Spleen (tissue), 11 donors: ENCODE measurements at regions not wholly inside any gene's neighbourhood (a gene's known extent, or its start where the extent isn't known, plus 50 kb on each side); places are given as distances from the start of the nearest gene placed in this dataset.
A peak's percentile ranks its signal among the peaks of the same experiment; 100 is the strongest.

ENCODE experiments used
- DNase-seq: peaks from one replicate; pipeline ENCODE4 v3.0.0-alpha.2; 2020
- H3K27ac ChIP-seq, 8 donors: fragments of 200-600 bp; sonication (generic) in 7 of 8; 1 replicate in 4 of 8; 2 replicates in 4 of 8; pipeline versions ENCODE4 v1.5.0 to v1.8.0; 2016 to 2021; ENCODE audit warnings: inconsistent platforms in 4 of 8, mild to moderate bottlenecking in 4 of 8, moderate library complexity in 1 of 8
- H3K27me3 ChIP-seq, 7 donors: fragments of 200-600 bp; sonication (generic) in 6 of 7; replicated peaks in 1 of 7; 1 replicate in 4 of 7; 2 replicates in 3 of 7; pipeline versions ENCODE4 v1.5.0 to v1.8.0; 2016 to 2021; ENCODE audit warnings: inconsistent platforms in 3 of 7, mild to moderate bottlenecking in 1 of 7
- H3K36me3 ChIP-seq, 6 donors: fragments of 200-600 bp; sonication (generic) in 5 of 6; 1 replicate in 4 of 6; 2 replicates in 2 of 6; pipeline versions ENCODE4 v1.5.0 to v1.8.0; 2016 to 2021; ENCODE audit warnings: inconsistent platforms in 2 of 6
- H3K4me1 ChIP-seq, 6 donors: fragments of 200-600 bp; sonication (generic) in 5 of 6; 1 replicate in 3 of 6; 2 replicates in 3 of 6; pipeline versions ENCODE4 v1.5.0 to v1.8.0; 2016 to 2021; ENCODE audit warnings: inconsistent platforms in 3 of 6
- H3K4me3 ChIP-seq, 8 donors: fragments of 200-600 bp; sonication (generic) in 7 of 8; 1 replicate in 4 of 8; 2 replicates in 4 of 8; pipeline versions ENCODE4 v1.5.0 to v1.8.0; 2016 to 2021; ENCODE audit warnings: inconsistent platforms in 4 of 8, mild to moderate bottlenecking in 4 of 8, moderate library complexity in 2 of 8
- H3K9me3 ChIP-seq, 8 donors: fragments of 200-600 bp; sonication (generic) in 7 of 8; 1 replicate in 4 of 8; 2 replicates in 4 of 8; pipeline versions ENCODE4 v1.5.0 to v1.8.0; 2016 to 2021; ENCODE audit warnings: inconsistent platforms in 4 of 8
- POLR2A ChIP-seq, 3 donors: fragments of 450-650 bp; IDR thresholded peaks; one replicate each; pipeline ENCODE4 v1.5.1; 2017; ENCODE audit warnings: antibody characterized with exemption in 3 of 3, mild to moderate bottlenecking in 1 of 3
- POLR2AphosphoS5 ChIP-seq, 3 donors: sonication (generic); formaldehyde crosslinking; IDR thresholded peaks; one replicate each; pipeline ENCODE4 v1.5.1; 2017; ENCODE audit warnings: antibody characterized with exemption in 3 of 3
- whole genome bisulfite sequencing, 5 donors: extraction: QIAGEN DNeasy Blood & Tissue Kit in 3 of 5; methylation state at CpG; one replicate each; pipeline versions ENCODE4 v1.1.5 to v1.1.7; 2013 to 2018; 5-methylcytosine and 5-hydroxymethylcytosine counted together
- intact Hi-C: fragments of 100-400 bp; cut with DNase I; formaldehyde crosslinking; loops from one replicate; pipeline ENCODE4 v1.15.0; 2023; ENCODE audit warnings: low total_unique reads
- TF ChIP-seq, protein P1 (sequence below), 11 experiments: fragments of 200-600 bp in 7 of 11; fragments of 450-650 bp in 4 of 11; sonication (generic) in 4 of 11; IDR thresholded peaks in 8 of 11; conservative IDR thresholded peaks in 3 of 11; 1 replicate in 7 of 11; 2 replicates in 4 of 11; pipeline versions ENCODE4 v1.4.0 to v1.8.0; 2016 to 2021; ENCODE audit warnings: antibody characterized with exemption in 11 of 11, inconsistent platforms in 4 of 11, mild to moderate bottlenecking in 1 of 11
- donor health status: healthy with polysubstance abuse.
- donor health status: DM: no; HTN: no; CAD: no; lungs with moderate emphysema.
- donor health status: DM: no; HTN: no; CAD: no.
- donor health status: Bipolar disorder and iron deficiency.
- donor health status: healthy.
- donor health status: DM: no; HTN: no; CAD: no.
- donor health status: DM: yes; HTN: yes; CAD: no.

DNA sequence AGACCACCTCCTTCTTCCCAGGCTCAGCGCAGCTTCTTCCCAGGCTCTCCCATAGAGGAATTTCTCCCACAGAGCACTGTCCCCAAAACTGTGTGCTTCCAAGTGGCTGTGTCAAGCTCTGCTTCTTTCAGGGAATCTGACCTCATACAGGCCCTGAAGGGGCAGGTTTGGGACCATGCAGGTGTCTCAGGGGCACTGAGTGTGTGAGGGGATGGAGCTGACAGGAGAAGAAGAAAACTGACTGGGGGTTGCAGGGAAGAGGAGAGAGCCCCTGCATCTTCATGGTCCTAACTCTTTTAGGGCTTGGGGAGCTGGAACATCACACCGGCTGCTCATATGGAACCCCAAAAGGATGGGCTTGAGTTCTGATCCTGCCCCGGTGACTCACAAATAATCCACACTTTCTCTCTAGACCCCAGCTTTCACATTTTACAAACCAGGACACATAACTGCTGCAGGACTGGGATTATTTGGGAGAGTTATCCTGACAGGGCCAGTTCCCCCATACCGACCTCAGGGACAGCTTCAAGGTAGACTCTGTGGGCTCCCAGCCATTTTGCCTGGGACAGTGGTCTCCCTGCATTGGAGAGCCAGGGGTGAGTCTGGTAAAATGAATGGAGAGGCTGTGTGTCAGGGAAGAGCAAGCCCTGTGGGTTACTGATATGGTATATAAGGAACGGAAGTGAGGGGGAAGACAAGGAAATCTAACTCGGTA is 316.1 kb downstream of the TLE3 start:
- Histone ChIP-seq H3K4me3 (no peak overlapping the region), H3K36me3 (no peaks in the 10 kb centered on the region), H3K4me1 (peaks cover 0 to 21% (median 9%) of the 10 kb centered on the region in 6 donors), H3K27ac (no peak overlapping the region), H3K9me3 (peaks cover 0 to 9% (median 0%) of the 10 kb centered on the region in 8 donors), H3K27me3 (peaks cover 0 to 19% (median 0%) of the 10 kb centered on the region in 7 donors)
- TF ChIP-seq POLR2AphosphoS5 (IDR thresholded peaks at IDR 0.05) (no peak), POLR2A (IDR thresholded peaks at IDR 0.05) (no peak)
- TF ChIP-seq, protein P1, sequence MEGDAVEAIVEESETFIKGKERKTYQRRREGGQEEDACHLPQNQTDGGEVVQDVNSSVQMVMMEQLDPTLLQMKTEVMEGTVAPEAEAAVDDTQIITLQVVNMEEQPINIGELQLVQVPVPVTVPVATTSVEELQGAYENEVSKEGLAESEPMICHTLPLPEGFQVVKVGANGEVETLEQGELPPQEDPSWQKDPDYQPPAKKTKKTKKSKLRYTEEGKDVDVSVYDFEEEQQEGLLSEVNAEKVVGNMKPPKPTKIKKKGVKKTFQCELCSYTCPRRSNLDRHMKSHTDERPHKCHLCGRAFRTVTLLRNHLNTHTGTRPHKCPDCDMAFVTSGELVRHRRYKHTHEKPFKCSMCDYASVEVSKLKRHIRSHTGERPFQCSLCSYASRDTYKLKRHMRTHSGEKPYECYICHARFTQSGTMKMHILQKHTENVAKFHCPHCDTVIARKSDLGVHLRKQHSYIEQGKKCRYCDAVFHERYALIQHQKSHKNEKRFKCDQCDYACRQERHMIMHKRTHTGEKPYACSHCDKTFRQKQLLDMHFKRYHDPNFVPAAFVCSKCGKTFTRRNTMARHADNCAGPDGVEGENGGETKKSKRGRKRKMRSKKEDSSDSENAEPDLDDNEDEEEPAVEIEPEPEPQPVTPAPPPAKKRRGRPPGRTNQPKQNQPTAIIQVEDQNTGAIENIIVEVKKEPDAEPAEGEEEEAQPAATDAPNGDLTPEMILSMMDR (IDR thresholded peaks at IDR 0.05 in 8 of 11, conservative IDR thresholded peaks at IDR 0.05 in 3 of 11): no peak
- 63 to 78% (median 70%) methylated on average over 6 of the region's 6 CpGs for WGBS, 5 donors
- DNase-seq: peak; percentile 11
- intact Hi-C loops: no loop called here

DNA sequence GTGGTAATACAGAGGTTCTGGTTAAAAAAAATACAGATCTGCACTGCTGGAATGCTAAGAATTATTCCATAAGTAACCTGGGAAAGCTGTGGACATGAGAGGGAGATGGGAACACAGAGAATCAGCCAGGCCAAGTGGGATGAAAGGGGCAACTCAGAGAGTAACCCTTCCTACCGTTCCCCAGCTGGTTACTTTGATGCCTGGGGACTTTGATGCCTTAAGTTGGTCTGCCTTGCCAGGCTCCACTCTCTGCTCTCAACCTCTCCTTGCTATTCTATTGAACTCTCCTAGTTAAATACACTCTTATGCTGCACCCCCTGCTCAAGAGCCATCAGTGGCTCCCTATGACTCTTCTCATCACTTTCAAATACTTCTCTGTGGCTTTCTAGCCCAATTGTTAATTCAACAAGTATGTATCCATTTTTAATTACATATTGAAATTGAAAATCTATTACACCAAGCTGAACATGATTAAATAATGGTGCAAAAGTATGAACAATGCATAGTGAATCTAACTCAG is 315.5 kb downstream of the TLE3 start:
- intact Hi-C loops: no loop called here
- peaks cover 0 to 6% (median 0%) of the 10 kb centered on the region in 8 donors for H3K9me3 ChIP-seq
- no peaks in the 10 kb centered on the region for H3K36me3 ChIP-seq
- TF ChIP-seq POLR2AphosphoS5 (IDR thresholded peaks at IDR 0.05) (no peak), POLR2A (IDR thresholded peaks at IDR 0.05) (no peak)
- TF ChIP-seq, protein P1 (IDR thresholded peaks at IDR 0.05 in 8 of 11, conservative IDR thresholded peaks at IDR 0.05 in 3 of 11): no peak
- 59 to 74% (median 73%) methylated on average over 1 of the region's 1 CpG for WGBS, 5 donors
- peaks cover 0 to 21% (median 9%) of the 10 kb centered on the region in 6 donors for H3K4me1 ChIP-seq
- H3K27ac ChIP-seq: no peak overlapping the region
- no peak overlapping the region for H3K4me3 ChIP-seq
- H3K27me3 ChIP-seq: peaks cover 0 to 19% (median 0%) of the 10 kb centered on the region in 7 donors
- DNase-seq: peak; percentile 4

DNA sequence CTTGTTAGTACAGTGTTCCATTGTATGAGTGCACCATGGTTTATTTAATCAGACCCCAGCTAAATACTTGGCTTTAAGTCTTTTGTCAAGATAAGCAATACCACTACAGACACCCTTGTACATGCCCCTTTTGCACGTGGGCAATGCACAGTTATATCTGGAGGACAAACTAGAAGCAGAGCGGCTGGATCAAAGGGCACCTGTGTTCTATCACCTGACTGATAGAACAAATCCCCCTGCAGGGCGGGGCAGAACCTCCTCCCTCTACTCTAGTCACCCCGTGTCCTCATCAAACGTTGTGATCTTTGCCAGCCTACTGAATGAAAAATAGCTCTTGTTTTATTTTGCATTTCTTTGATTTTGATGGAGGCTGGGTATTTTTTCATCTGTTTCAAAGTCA is 314.9 kb downstream of the TLE3 start:
- no peak for DNase-seq
- 65 to 75% (median 73%) methylated on average over 5 of the region's 5 CpGs for WGBS, 5 donors
- TF ChIP-seq POLR2A (IDR thresholded peaks at IDR 0.05) (no peak), POLR2AphosphoS5 (IDR thresholded peaks at IDR 0.05) (no peak)
- TF ChIP-seq, protein P1 (IDR thresholded peaks at IDR 0.05 in 8 of 11, conservative IDR thresholded peaks at IDR 0.05 in 3 of 11): no peak
- no peak overlapping the region for H3K4me3 ChIP-seq
- H3K4me1 ChIP-seq: peaks cover 0 to 21% (median 9%) of the 10 kb centered on the region in 6 donors
- no peak overlapping the region for H3K27ac ChIP-seq
- no peaks in the 10 kb centered on the region for H3K36me3 ChIP-seq
- peaks cover 0 to under 1% (median 0%) of the 10 kb centered on the region in 8 donors for H3K9me3 ChIP-seq
- intact Hi-C loops: no loop called here
- peaks cover 0 to 23% (median 0%) of the 10 kb centered on the region in 7 donors for H3K27me3 ChIP-seq

DNA sequence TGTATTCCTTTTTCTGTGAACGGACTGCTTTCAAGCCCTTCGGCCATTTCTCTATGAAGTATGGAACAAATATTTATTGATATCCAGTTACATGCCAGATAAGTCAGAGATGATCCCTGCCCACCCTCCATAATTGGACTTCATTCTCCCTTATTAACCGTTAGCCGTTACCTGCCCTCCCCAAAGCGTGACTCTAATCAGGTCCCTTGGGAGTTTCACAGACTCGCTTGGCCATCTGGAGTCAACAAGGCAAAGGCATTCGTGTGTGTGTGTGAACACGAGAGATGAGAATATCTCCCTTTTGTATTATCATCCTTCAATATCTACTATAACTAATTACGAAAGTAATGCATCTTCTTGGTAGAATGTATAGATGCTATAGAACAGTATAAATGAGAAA is 314.5 kb downstream of the TLE3 start:
- H3K36me3 ChIP-seq: no peaks in the 10 kb centered on the region
- intact Hi-C loops: no loop called here
- no peak overlapping the region for H3K4me3 ChIP-seq
- peaks cover 0 to 27% (median 0%) of the 10 kb centered on the region in 7 donors for H3K27me3 ChIP-seq
- peaks cover 0 to 21% (median 9%) of the 10 kb centered on the region in 6 donors for H3K4me1 ChIP-seq
- no peak overlapping the region for H3K27ac ChIP-seq
- no peaks in the 10 kb centered on the region for H3K9me3 ChIP-seq
- WGBS, 5 donors: 75 to 91% (median 80%) methylated on average over 9 of the region's 9 CpGs
- DNase-seq: no peak
- TF ChIP-seq POLR2A (IDR thresholded peaks at IDR 0.05) (no peak), POLR2AphosphoS5 (IDR thresholded peaks at IDR 0.05) (no peak)
- TF ChIP-seq, protein P1 (IDR thresholded peaks at IDR 0.05 in 8 of 11, conservative IDR thresholded peaks at IDR 0.05 in 3 of 11): no peak
